GM12878 (cell line): ENCODE measurements at regions not wholly inside any gene's neighbourhood (a gene's known extent, or its start where the extent isn't known, plus 50 kb on each side); places are given as distances from the start of the nearest gene placed in this dataset.

Source experiments
- ATAC-seq: fragments of 200-7000 bp; cut with Tn5 transposase; 3 replicates; pipeline ENCODE4 v1.9.1; 2020; ENCODE audit warnings: mild to moderate bottlenecking, moderate library complexity
- BruUV-seq: library from RNA; stranded (reverse); fragments of 400-500 nt; replicated peaks from 2 replicates; lab custom pipeline; 2021; lab: Mats Ljungman, UMichigan
- CTCF ChIA-PET: fragments of 300-600 bp; sonication (Branson Sonifier 250); formaldehyde crosslinking; extraction: SDS; loops from one replicate; lab custom pipeline; 2021; ENCODE audit warnings: inconsistent platforms; lab: Yijun Ruan, JAX
- POLR2A ChIA-PET: fragments of 350-600 bp; formaldehyde crosslinking; extraction: SDS; loops from one replicate; lab custom pipeline; 2021; ENCODE audit warnings: inconsistent platforms; lab: Charles Lee
- RAD21 ChIA-PET: fragments of 300-600 bp; sonication (Branson Sonifier 250); formaldehyde crosslinking; loops from one replicate; lab custom pipeline; 2023; ENCODE audit warnings: antibody characterized with exemption; ENCODE audit not compliant: unreplicated experiment; lab: Charles Lee
- SMC1A ChIA-PET: fragments of 300-600 bp; sonication (Branson Sonifier 250); formaldehyde crosslinking; loops from one replicate; lab custom pipeline; 2023; ENCODE audit not compliant: unreplicated experiment, uncharacterized antibody; lab: Charles Lee
- DNase-seq: peaks from one replicate; pipeline ENCODE4 v3.0.0-alpha.2; 2011; ENCODE audit warnings: low read depth, low spot score
- FAIRE-seq: peaks from 3 replicates; lab custom pipeline; 2011; peaks lifted over from hg19 to GRCh38; lab: Jason Lieb, UNC
- H2AFZ ChIP-seq: 2 replicates; pipeline ENCODE4 v1.6.0; 2011; ENCODE audit warnings: low read depth, low read length, control low read depth; ENCODE audit not compliant: control insufficient read depth
- H3K27ac ChIP-seq: 2 replicates; pipeline ENCODE4 v1.5.1; 2011; ENCODE audit warnings: control low read depth; ENCODE audit not compliant: control insufficient read depth, insufficient read depth
- H3K27me3 ChIP-seq, 2 experiments: replicated peaks in 1 of 2; 2 replicates each; pipeline versions ENCODE4 v1.6.0 to v1.6.1; 2011; ENCODE audit warnings: low read length in 1 of 2; ENCODE audit not compliant: control insufficient read depth in 2 of 2, insufficient read depth in 2 of 2
- H3K36me3 ChIP-seq, 2 experiments: 2 replicates each; pipeline ENCODE4 v1.5.1; 2011; ENCODE audit warnings: low read length in 1 of 2; ENCODE audit not compliant: control insufficient read depth in 2 of 2, insufficient read depth in 2 of 2
- H3K4me1 ChIP-seq: 2 replicates; pipeline ENCODE4 v1.6.1; 2011; ENCODE audit warnings: mild to moderate bottlenecking, low read length, moderate library complexity, mixed read lengths; ENCODE audit not compliant: control insufficient read depth, insufficient read depth
- H3K4me2 ChIP-seq: 2 replicates; pipeline ENCODE4 v1.6.0; 2011; ENCODE audit warnings: control low read depth; ENCODE audit not compliant: control insufficient read depth, insufficient read depth
- H3K4me3 ChIP-seq: fragments of 200-600 bp; sonication (generic); 2 replicates; pipeline ENCODE4 v1.5.1; 2016
- H3K79me2 ChIP-seq: 2 replicates; pipeline ENCODE4 v1.6.0; 2011; ENCODE audit warnings: low read length; ENCODE audit not compliant: control insufficient read depth, insufficient read depth
- H3K9ac ChIP-seq: 2 replicates; pipeline ENCODE4 v1.8.0; 2011; ENCODE audit warnings: low read length, control low read depth, mixed read lengths; ENCODE audit not compliant: control insufficient read depth, insufficient read depth
- H3K9me3 ChIP-seq: replicated peaks from 3 replicates; pipeline ENCODE4 v1.5.1; 2011; ENCODE audit warnings: mild to moderate bottlenecking, low read length; ENCODE audit not compliant: control insufficient read depth, insufficient read depth
- H4K20me1 ChIP-seq: 2 replicates; pipeline ENCODE4 v1.6.0; 2011; ENCODE audit not compliant: control insufficient read depth, insufficient read depth
- BCL11A ChIP-seq: IDR thresholded peaks from 2 replicates; pipeline ENCODE4 v1.6.1; 2011; ENCODE audit warnings: low read depth, low read length
- ESRRA ChIP-seq: IDR thresholded peaks from 2 replicates; pipeline ENCODE4 v1.6.1; 2012; ENCODE audit warnings: mild to moderate bottlenecking, low read length, improper control_type of control experiment
- GABPA ChIP-seq: IDR thresholded peaks from 2 replicates; pipeline ENCODE4 v1.6.1; 2014; ENCODE audit warnings: antibody characterized with exemption, low read depth, mild to moderate bottlenecking, inconsistent platforms
- SREBF2 ChIP-seq: IDR thresholded peaks from 2 replicates; pipeline ENCODE4 v1.6.1; 2012; ENCODE audit warnings: mild to moderate bottlenecking, low read length
- WGBS: methylation state at CpG from one replicate; pipeline ENCODE4 v1.1.6; 2016; ENCODE audit warnings: low lambda C conversion rate; ENCODE audit not compliant: insufficient replicate concordance, insufficient coverage; ENCODE audit errors: missing lambda C conversion rate; 5-methylcytosine and 5-hydroxymethylcytosine counted together
- in situ Hi-C: fragments of 300-500 bp; cut with MboI; formaldehyde crosslinking; loops from 9 replicates; pipeline ENCODE4 v1.14.3; 2018; ENCODE audit warnings: mixed read lengths
- intact Hi-C: fragments of 100-400 bp; cut with micrococcal nuclease; formaldehyde crosslinking; loops from one replicate; pipeline ENCODE4 v1.14.2; 2022; ENCODE audit not compliant: unreplicated experiment
- TF ChIP-seq, protein P1 (sequence below): fragments of 150-350 bp; IDR thresholded peaks from 2 replicates; pipeline ENCODE4 v1.6.1; 2014; ENCODE audit warnings: mild to moderate bottlenecking, low read depth, low read length

DNA sequence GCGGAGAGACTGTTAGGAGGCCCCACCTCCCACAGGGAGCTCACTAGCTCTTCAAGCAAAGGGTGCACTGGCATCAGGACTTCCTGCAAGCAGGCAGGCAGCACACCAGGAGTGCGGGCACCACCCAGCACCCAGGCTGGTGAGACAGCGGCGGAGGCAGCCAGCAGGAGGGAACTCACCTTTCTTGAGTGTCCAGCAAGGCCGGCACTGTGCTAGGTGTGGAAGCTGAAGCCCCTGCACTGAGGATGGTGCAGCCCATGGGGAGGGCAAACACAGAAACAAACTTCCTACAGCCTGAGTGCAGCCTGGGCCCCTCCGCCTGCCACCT, 100.7 kb upstream of the ID2 start (continued):
- TF ChIP-seq, protein P1, sequence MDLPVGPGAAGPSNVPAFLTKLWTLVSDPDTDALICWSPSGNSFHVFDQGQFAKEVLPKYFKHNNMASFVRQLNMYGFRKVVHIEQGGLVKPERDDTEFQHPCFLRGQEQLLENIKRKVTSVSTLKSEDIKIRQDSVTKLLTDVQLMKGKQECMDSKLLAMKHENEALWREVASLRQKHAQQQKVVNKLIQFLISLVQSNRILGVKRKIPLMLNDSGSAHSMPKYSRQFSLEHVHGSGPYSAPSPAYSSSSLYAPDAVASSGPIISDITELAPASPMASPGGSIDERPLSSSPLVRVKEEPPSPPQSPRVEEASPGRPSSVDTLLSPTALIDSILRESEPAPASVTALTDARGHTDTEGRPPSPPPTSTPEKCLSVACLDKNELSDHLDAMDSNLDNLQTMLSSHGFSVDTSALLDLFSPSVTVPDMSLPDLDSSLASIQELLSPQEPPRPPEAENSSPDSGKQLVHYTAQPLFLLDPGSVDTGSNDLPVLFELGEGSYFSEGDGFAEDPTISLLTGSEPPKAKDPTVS, result no peak
- no peak for TF ChIP-seq ESRRA

DNA sequence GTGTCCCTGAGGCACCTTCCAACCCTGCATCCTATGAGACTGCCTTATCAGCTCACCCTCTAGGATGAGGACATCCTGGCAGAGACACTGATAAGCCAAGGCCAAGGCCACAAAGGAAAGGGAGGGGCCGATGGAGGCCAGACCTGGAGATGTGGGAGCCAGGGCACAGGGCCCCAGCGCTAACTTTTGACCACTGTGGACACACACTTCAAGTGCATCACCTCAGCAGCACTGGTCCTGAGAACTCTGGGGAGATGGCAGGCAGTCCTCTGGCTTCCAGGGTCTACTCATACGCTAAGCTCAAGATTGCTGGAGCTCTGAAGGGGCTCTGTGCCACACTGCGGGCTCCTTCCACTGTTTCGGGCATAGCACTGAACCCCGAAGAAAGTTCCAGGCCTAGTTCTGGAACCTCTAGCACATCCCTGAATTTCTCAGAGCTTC, 100.2 kb upstream of the ID2 start:
- Histone ChIP-seq H3K4me1 (peaks cover 32% of the 10 kb centered on the region), H3K9me3 (no peaks in the 10 kb centered on the region), H3K27ac (no peak overlapping the region), H4K20me1 (no peaks in the 10 kb centered on the region), H3K36me3 (no peaks in the 10 kb centered on the region), H3K4me3 (no peak overlapping the region), H3K4me2 (no peak overlapping the region), H3K27me3 (no peaks in the 10 kb centered on the region), H3K9ac (no peak overlapping the region), H3K79me2 (no peaks in the 10 kb centered on the region), H2AFZ (no peak overlapping the region)
- RAD21 ChIA-PET, result interaction anchor here (0.6 to 8.9 kb wide), 9 partner anchors 32 to 269 kb away, joined by 3 to 76 read pairs (median 3); partner anchors contain the start of gene ID2
- WGBS, result 88% methylated on average over 6 of the region's 6 CpGs
- no peak for FAIRE-seq
- intact Hi-C loops (loop anchor here (2.0 kb wide), 2 partner anchors 39 to 101 kb away; no protein-coding TSS in a partner anchor), in situ Hi-C loops (no loop called here)
- BruUV-seq, result no TSS peak
- CTCF ChIA-PET, result interaction anchor here (0.5 to 1.1 kb wide), 2 partner anchors 38 to 42 kb away, joined by 3 to 4 read pairs; no protein-coding TSS in a partner anchor
- SMC1A ChIA-PET, result interaction anchor here (0.8 to 4.7 kb wide), 9 partner anchors 8 to 223 kb away, joined by 3 to 50 read pairs (median 3); no protein-coding TSS in a partner anchor
- no peak for DNase-seq
- TF ChIP-seq SREBF2, result no peak
- TF ChIP-seq BCL11A, result no peak
- no peak for TF ChIP-seq GABPA
- POLR2A ChIA-PET, result interaction anchor here (0.6 to 4.3 kb wide), 5 partner anchors 8 to 406 kb away, joined by 3 to 34 read pairs (median 4); partner anchors contain the start of gene ID2
- no peak for ATAC-seq
